BLaER1 (cell line): ENCODE measurements at regions not wholly inside any gene's neighbourhood (a gene's known extent, or its start where the extent isn't known, plus 50 kb on each side); places are given as distances from the start of the nearest gene placed in this dataset.
"Not testable (repeated sequence)": the region's sequence is repeated elsewhere in the genome, so short reads cannot be mapped to it uniquely, and the experiment has no call there.

ENCODE experiments used
- H3K27ac ChIP-seq: shearing (Covaris generic); formaldehyde crosslinking; 2 replicates; pipeline ENCODE4 v1.8.1; 2022
- H3K27me3 ChIP-seq: shearing (Covaris generic); formaldehyde crosslinking; 2 replicates; pipeline ENCODE4 v1.8.1; 2022
- H3K36me3 ChIP-seq: shearing (Covaris generic); formaldehyde crosslinking; 2 replicates; pipeline ENCODE4 v1.8.1; 2022
- H3K4me1 ChIP-seq: shearing (Covaris generic); formaldehyde crosslinking; 2 replicates; pipeline ENCODE4 v1.8.1; 2022
- H3K4me2 ChIP-seq: shearing (Covaris generic); formaldehyde crosslinking; 2 replicates; pipeline ENCODE4 v1.8.1; 2022
- H3K4me3 ChIP-seq: shearing (Covaris generic); formaldehyde crosslinking; 2 replicates; pipeline ENCODE4 v1.8.1; 2022
- H3K9ac ChIP-seq: shearing (Covaris generic); formaldehyde crosslinking; 2 replicates; pipeline ENCODE4 v1.8.1; 2022
- H3K9me3 ChIP-seq: shearing (Covaris generic); formaldehyde crosslinking; 2 replicates; pipeline ENCODE4 v1.8.1; 2022
- H4K20me1 ChIP-seq: shearing (Covaris generic); formaldehyde crosslinking; 2 replicates; pipeline ENCODE4 v1.8.1; 2022
- Cebpa-rat ChIP-seq: shearing (Covaris generic); IDR thresholded peaks from 2 replicates; pipeline ENCODE4 v1.8.1; 2022

GRCh38 chr13:56459286-56459685 is 681.4 kb upstream of the PRR20A start:
- no peaks in the 10 kb centered on the region for H3K27me3 ChIP-seq
- no peaks in the 10 kb centered on the region for H3K36me3 ChIP-seq
- no peak overlapping the region for H3K27ac ChIP-seq
- H3K4me3 ChIP-seq, result no peak overlapping the region
- H3K9me3 ChIP-seq, result no peaks in the 10 kb centered on the region
- H4K20me1 ChIP-seq, result no peaks in the 10 kb centered on the region
- H3K4me2 ChIP-seq, result no peak overlapping the region
- H3K9ac ChIP-seq, result no peak overlapping the region
- H3K4me1 ChIP-seq, result no peaks in the 10 kb centered on the region
- no peak for TF ChIP-seq Cebpa-rat

- Histone ChIP-seq H3K4me1 (no peaks in the 10 kb centered on the region), H3K27ac (no peak overlapping the region), H3K9ac (no peak overlapping the region), H3K36me3 (no peaks in the 10 kb centered on the region), H4K20me1 (no peaks in the 10 kb centered on the region), H3K9me3 (no peaks in the 10 kb centered on the region), H3K4me3 (no peak overlapping the region), H3K27me3 (no peaks in the 10 kb centered on the region), H3K4me2 (no peak overlapping the region)
- TF ChIP-seq Cebpa-rat, result no peak
Measured at GRCh38 chr13:56501750-56502149, 639.0 kb upstream of the PRR20A start.

- H3K4me2 ChIP-seq, result no peak overlapping the region
- no peak for TF ChIP-seq Cebpa-rat
- H3K4me1 ChIP-seq, result no peaks in the 10 kb centered on the region
- H3K9ac ChIP-seq, result no peak overlapping the region
- H3K4me3 ChIP-seq, result no peak overlapping the region
- H3K9me3 ChIP-seq, result no peaks in the 10 kb centered on the region
- no peaks in the 10 kb centered on the region for H4K20me1 ChIP-seq
- no peak overlapping the region for H3K27ac ChIP-seq
- no peaks in the 10 kb centered on the region for H3K27me3 ChIP-seq
- H3K36me3 ChIP-seq, result no peaks in the 10 kb centered on the region
Measured at GRCh38 chr13:56510836-56511235, 629.9 kb upstream of the PRR20A start.

- not testable (repeated sequence) for H3K27ac ChIP-seq, H3K9me3 ChIP-seq, H3K27me3 ChIP-seq, H3K4me3 ChIP-seq, H3K4me1 ChIP-seq, H4K20me1 ChIP-seq, H3K36me3 ChIP-seq, H3K9ac ChIP-seq, H3K4me2 ChIP-seq
Measured at GRCh38 chr13:56512336-56512735, 628.4 kb upstream of the PRR20A start.

GRCh38 chr13:56515441-56515840 is 625.3 kb upstream of the PRR20A start:
- no peak overlapping the region for H3K9ac ChIP-seq
- H3K4me1 ChIP-seq, result no peaks in the 10 kb centered on the region
- H4K20me1 ChIP-seq, result no peaks in the 10 kb centered on the region
- no peak for TF ChIP-seq Cebpa-rat
- H3K27me3 ChIP-seq, result no peaks in the 10 kb centered on the region
- H3K27ac ChIP-seq, result no peak overlapping the region
- no peaks in the 10 kb centered on the region for H3K9me3 ChIP-seq
- no peak overlapping the region for H3K4me2 ChIP-seq
- H3K4me3 ChIP-seq, result no peak overlapping the region
- no peaks in the 10 kb centered on the region for H3K36me3 ChIP-seq

- Histone ChIP-seq H3K36me3 (no peaks in the 10 kb centered on the region), H4K20me1 (no peaks in the 10 kb centered on the region), H3K4me1 (no peaks in the 10 kb centered on the region), H3K9me3 (no peaks in the 10 kb centered on the region), H3K27ac (no peak overlapping the region), H3K4me2 (no peak overlapping the region), H3K27me3 (no peaks in the 10 kb centered on the region), H3K9ac (no peak overlapping the region), H3K4me3 (no peak overlapping the region)
- no peak for TF ChIP-seq Cebpa-rat
Measured at GRCh38 chr13:56528040-56528790, 612.5 kb upstream of the PRR20A start.

- H3K9me3 ChIP-seq, result no peaks in the 10 kb centered on the region
Measured at GRCh38 chr13:56530096-56530495, 610.6 kb upstream of the PRR20A start.

GRCh38 chr13:56547921-56548320 is 592.8 kb upstream of the PRR20A start:
- H3K27me3 ChIP-seq, H3K36me3 ChIP-seq, H3K4me1 ChIP-seq, H3K9ac ChIP-seq, H4K20me1 ChIP-seq, H3K9me3 ChIP-seq, H3K4me2 ChIP-seq, H3K4me3 ChIP-seq, H3K27ac ChIP-seq: not testable (repeated sequence)

More at GRCh38 chr13:56530096-56530495, 610.6 kb upstream of the PRR20A start:
- no peak overlapping the region for H3K27ac ChIP-seq
- H3K36me3 ChIP-seq, result no peaks in the 10 kb centered on the region
- H3K4me2 ChIP-seq, result no peak overlapping the region
- no peaks in the 10 kb centered on the region for H4K20me1 ChIP-seq
- no peaks in the 10 kb centered on the region for H3K4me1 ChIP-seq
- no peak overlapping the region for H3K4me3 ChIP-seq
- no peak overlapping the region for H3K9ac ChIP-seq
- no peaks in the 10 kb centered on the region for H3K27me3 ChIP-seq
- TF ChIP-seq Cebpa-rat, result no peak

- no peak overlapping the region for H3K4me2 ChIP-seq
- no peaks in the 10 kb centered on the region for H3K4me1 ChIP-seq
- H3K27ac ChIP-seq, result no peak overlapping the region
- no peaks in the 10 kb centered on the region for H3K27me3 ChIP-seq
- TF ChIP-seq Cebpa-rat, result no peak
- H3K9ac ChIP-seq, result no peak overlapping the region
- H3K9me3 ChIP-seq, result no peaks in the 10 kb centered on the region
- H3K36me3 ChIP-seq, result no peaks in the 10 kb centered on the region
- H4K20me1 ChIP-seq, result no peaks in the 10 kb centered on the region
- H3K4me3 ChIP-seq, result no peak overlapping the region
Measured at GRCh38 chr13:56558698-56559320, 581.9 kb upstream of the PRR20A start.

- Histone ChIP-seq H3K4me2 (no peak overlapping the region), H3K9me3 (no peaks in the 10 kb centered on the region), H3K27me3 (no peaks in the 10 kb centered on the region)
Measured at GRCh38 chr13:56561327-56561726, 579.4 kb upstream of the PRR20A start.

More at GRCh38 chr13:56561327-56561726, 579.4 kb upstream of the PRR20A start:
- TF ChIP-seq Cebpa-rat, result no peak
- Histone ChIP-seq H3K36me3 (no peaks in the 10 kb centered on the region), H3K4me1 (no peaks in the 10 kb centered on the region), H3K9ac (no peak overlapping the region), H4K20me1 (no peaks in the 10 kb centered on the region), H3K27ac (no peak overlapping the region), H3K4me3 (no peak overlapping the region)
